HG02885 (cell line): ENCODE measurements at regions not wholly inside any gene's neighbourhood (a gene's known extent, or its start where the extent isn't known, plus 50 kb on each side); places are given as distances from the start of the nearest gene placed in this dataset.

Experiments used
- ATAC-seq: cut with Tn5 transposase; IDR thresholded peaks from one replicate; pipeline ENCODE4 v1.9.1; 2021; ENCODE audit warnings: mild to moderate bottlenecking; ENCODE audit not compliant: unreplicated experiment, poor library complexity

GRCh38 chr6:1257778-1258177 is 54.1 kb upstream of the FOXQ1 start:
- ATAC-seq, result no peak

GRCh38 chr6:1256435-1257008 is 55.4 kb upstream of the FOXQ1 start:
- no peak for ATAC-seq

GRCh38 chr6:1255636-1256365 is 56.1 kb upstream of the FOXQ1 start:
- ATAC-seq, result no peak

- ATAC-seq, result no peak
These were observed 57.6 kb upstream of the FOXQ1 start for GRCh38 chr6:1254326-1254725.

GRCh38 chr6:1253816-1254215 is 58.1 kb upstream of the FOXQ1 start:
- ATAC-seq, result no peak

GRCh38 chr6:1251198-1252155 is 60.4 kb upstream of the FOXQ1 start:
- no peak for ATAC-seq

GRCh38 chr6:1250489-1251197 is 61.3 kb upstream of the FOXQ1 start:
- no peak for ATAC-seq

GRCh38 chr6:1247894-1248293 is 64.0 kb upstream of the FOXQ1 start:
- no peak for ATAC-seq

- ATAC-seq, result no peak
These were observed 64.8 kb upstream of the FOXQ1 start for GRCh38 chr6:1247056-1247455.

- ATAC-seq, result no peak
These were observed 67.0 kb upstream of the FOXQ1 start for GRCh38 chr6:1244941-1245340.

GRCh38 chr6:1244278-1244677 is 67.6 kb upstream of the FOXQ1 start:
- no peak for ATAC-seq

GRCh38 chr6:1242446-1242845 is 69.5 kb upstream of the FOXQ1 start:
- ATAC-seq, result no peak

- no peak for ATAC-seq
These were observed 69.9 kb upstream of the FOXQ1 start for GRCh38 chr6:1242021-1242420.

- no peak for ATAC-seq
These were observed 71.1 kb upstream of the FOXQ1 start for GRCh38 chr6:1240766-1241318.

- ATAC-seq, result no peak
These were observed 72.1 kb upstream of the FOXQ1 start for GRCh38 chr6:1239805-1240204.

GRCh38 chr6:1238040-1238439 is 73.9 kb upstream of the FOXQ1 start:
- ATAC-seq, result no peak

GRCh38 chr6:1237636-1238035 is 74.3 kb upstream of the FOXQ1 start:
- ATAC-seq, result no peak

GRCh38 chr6:1235825-1236224 is 76.1 kb upstream of the FOXQ1 start:
- no peak for ATAC-seq

GRCh38 chr6:1233924-1234323 is 78.0 kb upstream of the FOXQ1 start:
- no peak for ATAC-seq

GRCh38 chr6:1232578-1232977 is 79.3 kb upstream of the FOXQ1 start:
- no peak for ATAC-seq
